Activated naive CD4-positive, alpha-beta T cell treated with Interleukin-2 at 50 U/mL for 16 hours (primary cell): ENCODE measurements at regions not wholly inside any gene's neighbourhood (a gene's known extent, or its start where the extent isn't known, plus 50 kb on each side); places are given as distances from the start of the nearest gene placed in this dataset.
"Not testable (repeated sequence)": the region's sequence is repeated elsewhere in the genome, so short reads cannot be mapped to it uniquely, and the experiment has no call there.

Source experiments
- DNase-seq: peaks from one replicate; pipeline ENCODE4 v3.0.0-alpha.2; 2020

GRCh38 chr10:2777666-2778355 lies 289.5 kb upstream of the PFKP start:
- DNase-seq, result no peak

- no peak for DNase-seq
These were observed 294.3 kb upstream of the PFKP start for GRCh38 chr10:2772816-2773631.

DNA sequence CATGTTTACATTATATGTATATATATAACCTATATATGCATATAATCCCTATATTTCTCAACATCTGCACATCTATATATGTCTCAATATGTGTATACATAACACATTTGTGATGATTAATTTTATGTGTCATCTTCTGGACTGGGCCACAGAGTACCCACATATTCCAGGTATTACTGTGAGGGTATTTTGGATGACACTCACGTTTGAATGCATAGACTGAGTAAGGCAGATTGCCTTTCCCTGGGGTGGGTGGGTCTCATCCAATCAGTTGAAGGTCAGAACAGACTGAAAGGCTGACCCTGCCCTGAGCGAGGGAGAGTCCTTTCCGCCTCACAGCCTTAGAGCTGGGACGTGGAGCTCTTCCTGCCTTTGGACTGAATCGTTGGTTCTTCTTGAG lies 295.2 kb upstream of the PFKP start:
- no peak for DNase-seq

DNA sequence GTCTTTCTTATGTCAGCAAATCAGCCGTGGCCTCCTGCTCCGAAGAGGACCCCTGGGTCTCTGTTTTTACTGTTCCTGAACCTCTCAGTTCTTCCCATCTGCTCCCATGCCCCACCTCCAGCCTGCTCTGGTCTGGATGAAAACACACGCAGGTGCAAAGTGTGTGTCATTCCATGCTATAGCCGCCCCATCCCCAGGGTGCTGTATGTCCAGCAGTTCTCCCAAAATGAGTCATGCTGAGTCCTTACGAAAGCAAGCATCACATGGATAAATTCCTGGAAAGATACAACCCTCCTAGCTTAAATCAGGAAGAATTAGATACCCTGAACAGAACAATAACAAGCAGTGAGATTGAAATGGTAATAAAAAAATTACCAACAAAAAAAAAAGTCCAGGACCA lies 300.1 kb upstream of the PFKP start:
- DNase-seq, result not testable (repeated sequence)

GRCh38 chr10:2761971-2762370 lies 305.4 kb upstream of the PFKP start:
- DNase-seq, result no peak

DNA sequence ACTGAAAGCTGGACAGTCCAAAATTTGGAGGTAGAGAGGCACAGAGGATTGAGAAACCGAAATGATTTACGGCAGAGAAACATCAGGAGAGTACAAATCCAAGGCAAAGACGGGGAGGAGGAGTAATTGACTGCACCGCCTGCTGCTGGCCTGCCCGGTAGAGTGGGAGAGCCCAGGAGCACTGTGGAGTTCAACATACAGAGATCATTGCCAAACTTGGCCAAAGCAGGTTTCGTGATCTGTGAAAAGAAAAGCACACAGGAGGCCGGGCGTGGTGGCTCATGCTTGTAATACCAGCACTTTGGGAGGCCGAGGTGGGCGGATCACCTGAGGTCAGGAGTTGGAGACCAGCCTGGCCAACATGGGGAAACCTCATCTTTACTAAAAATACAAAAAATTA lies 306.0 kb upstream of the PFKP start:
- no peak for DNase-seq

DNA sequence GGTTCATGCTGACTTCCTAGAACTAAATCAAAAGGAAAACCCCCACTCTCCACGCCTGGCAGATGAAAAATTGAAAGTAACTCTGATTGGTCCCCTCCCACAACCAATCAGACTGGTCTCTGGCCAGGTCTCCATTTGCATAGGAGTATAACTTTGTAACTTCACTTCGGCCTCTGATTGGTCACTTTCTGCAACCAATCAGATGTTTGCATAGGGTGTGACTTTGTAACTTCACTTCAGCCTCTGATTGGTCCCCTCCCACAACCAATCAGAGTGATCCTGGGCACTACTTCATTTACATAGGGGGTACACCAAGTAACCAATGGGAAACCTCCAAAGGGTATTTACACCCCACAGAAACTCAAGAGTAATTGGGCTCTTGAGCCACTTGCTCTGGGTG lies 306.6 kb upstream of the PFKP start:
- no peak for DNase-seq

- DNase-seq, result no peak
These were observed 308.1 kb upstream of the PFKP start for GRCh38 chr10:2759233-2759632.

GRCh38 chr10:2754943-2755342 lies 312.4 kb upstream of the PFKP start:
- no peak for DNase-seq

DNA sequence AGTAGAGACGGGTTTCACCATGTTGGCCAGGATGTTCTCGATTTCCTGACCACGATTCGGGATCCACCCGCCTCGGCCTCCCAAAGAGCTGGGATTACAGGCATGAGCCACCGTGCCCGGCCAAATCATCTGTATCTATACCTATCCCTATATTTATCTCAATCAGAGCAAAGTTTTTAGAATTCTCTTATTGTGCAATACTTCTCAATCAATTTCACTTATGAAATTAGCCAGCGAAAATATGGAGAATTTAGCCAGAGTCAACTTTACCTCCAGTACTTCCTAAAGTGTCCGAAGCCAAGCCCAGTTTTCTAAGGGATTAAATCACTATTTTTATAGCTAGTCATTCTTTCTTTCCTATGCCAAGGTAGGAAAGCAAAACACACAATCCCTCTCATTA lies 319.1 kb upstream of the PFKP start:
- no peak for DNase-seq

GRCh38 chr10:2746638-2747037 lies 320.7 kb upstream of the PFKP start:
- DNase-seq, result no peak

GRCh38 chr10:2745666-2746065 lies 321.7 kb upstream of the PFKP start:
- DNase-seq, result no peak

DNA sequence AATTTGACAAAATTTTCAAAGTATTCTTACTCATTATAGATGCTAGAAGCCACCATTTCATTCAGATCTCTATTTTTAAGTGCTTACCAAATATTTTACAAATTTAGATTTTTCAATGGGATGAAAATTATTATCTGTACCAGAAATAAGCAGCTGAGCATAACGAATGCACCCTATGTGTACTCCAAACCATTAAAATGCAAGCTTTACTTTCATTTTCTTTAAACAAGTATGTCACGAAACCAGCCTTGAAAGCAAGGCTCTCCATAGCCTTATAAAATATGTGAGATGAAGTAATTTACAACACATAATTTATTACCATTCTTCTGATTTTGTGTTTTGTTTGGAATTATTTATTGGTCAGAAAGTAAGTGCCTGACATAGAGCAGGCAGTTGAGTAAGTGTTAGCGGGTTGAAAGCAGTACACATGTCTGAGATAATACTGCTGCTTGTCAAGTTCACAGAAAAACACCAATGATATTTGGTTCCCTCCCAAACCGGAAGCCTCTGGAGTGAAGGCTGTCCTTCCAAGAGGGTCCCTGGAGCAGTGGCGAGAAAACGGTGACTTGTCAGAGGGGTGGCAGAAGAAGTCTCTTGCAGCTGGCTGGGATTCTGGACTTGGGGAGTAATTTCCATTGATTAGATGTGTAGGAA lies 322.7 kb upstream of the PFKP start:
- DNase-seq, result no peak

GRCh38 chr10:2734603-2735002 lies 332.7 kb upstream of the PFKP start:
- DNase-seq, result no peak

GRCh38 chr10:2733278-2733963 lies 333.9 kb upstream of the PFKP start:
- no peak for DNase-seq

DNA sequence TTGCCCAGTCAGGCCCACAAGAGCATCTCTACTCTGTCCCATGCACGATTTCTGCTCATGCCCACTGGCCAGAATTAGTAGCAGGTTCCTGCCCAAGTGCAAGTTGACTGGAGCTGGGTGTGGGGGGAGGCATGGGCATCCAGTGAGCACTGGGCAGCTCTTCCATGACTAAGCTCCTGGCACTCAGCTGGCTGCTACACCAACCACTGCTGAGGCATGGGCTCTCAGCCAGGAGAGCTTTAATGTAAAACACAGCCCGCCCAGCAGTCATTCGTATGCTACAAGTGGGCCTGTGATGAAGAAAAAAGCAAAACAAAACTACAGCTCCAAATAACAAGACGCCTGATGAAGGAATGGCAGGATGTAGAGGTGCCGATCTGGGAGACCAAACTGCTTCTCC lies 335.4 kb upstream of the PFKP start:
- DNase-seq, result no peak

- no peak for DNase-seq
These were observed 338.2 kb upstream of the PFKP start for GRCh38 chr10:2729197-2729596.

DNA sequence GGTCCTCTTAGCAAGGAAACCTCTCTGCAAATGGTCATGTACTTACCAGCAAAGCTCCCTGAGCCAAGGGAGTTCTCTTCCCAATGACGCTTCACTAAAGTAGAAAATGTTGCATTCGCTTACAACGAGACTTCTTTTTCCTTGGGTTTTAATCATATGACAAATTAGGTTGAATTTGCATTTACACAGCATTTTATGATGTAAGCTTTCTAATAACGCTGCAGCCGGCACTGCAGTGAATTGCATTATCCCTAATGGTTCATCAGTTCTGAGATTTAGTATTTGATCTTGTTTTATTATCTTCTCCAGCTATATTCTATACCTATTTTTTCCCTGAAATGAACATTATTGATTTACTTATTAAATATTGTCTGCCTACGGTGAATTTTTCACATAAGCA lies 339.3 kb upstream of the PFKP start:
- DNase-seq, result no peak

DNA sequence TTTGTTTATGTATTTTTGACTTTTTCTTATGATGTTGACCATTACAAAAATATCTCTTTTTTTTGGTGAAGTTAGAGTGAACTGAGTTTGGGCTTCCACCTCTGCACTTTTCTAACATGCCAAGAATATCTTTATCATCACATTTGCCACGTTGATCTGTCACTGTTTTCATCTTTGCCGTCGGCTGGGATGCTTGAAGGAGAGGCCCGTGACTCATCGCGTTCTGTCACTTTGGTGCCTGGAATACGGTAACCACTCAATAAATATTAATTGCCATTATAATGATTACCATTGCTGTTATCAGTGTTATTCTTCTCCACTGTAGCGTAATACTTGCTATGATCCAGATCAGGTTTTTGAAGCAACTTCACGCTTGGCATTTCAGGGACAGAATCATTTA lies 350.8 kb upstream of the PFKP start:
- DNase-seq, result no peak

GRCh38 chr10:2714597-2714996 lies 352.8 kb upstream of the PFKP start:
- DNase-seq, result no peak

- DNase-seq, result no peak
These were observed 363.4 kb upstream of the PFKP start for GRCh38 chr10:2703953-2704352.

GRCh38 chr10:2701802-2702201 lies 365.5 kb upstream of the PFKP start:
- DNase-seq, result no peak

GRCh38 chr10:2700626-2701305 lies 366.6 kb upstream of the PFKP start:
- no peak for DNase-seq
